Body of pancreas (tissue), 4 donors: ENCODE measurements at regions not wholly inside any gene's neighbourhood (a gene's known extent, or its start where the extent isn't known, plus 50 kb on each side); places are given as distances from the start of the nearest gene placed in this dataset.

Source experiments
- POLR2A ChIP-seq, 3 donors: fragments of 450-650 bp; IDR thresholded peaks; one replicate each; pipeline ENCODE4 v1.6.1; 2016; ENCODE audit warnings: antibody characterized with exemption in 3 of 3, mild to moderate bottlenecking in 2 of 3
- TF ChIP-seq, protein P1 (sequence below), 7 experiments: fragments of 450-650 bp in 4 of 7; fragments of 200-600 bp in 3 of 7; sonication (generic) in 3 of 7; IDR thresholded peaks; one replicate each; pipeline ENCODE4 v1.5.1; 2016 to 2019; ENCODE audit warnings: antibody characterized with exemption in 7 of 7

DNA sequence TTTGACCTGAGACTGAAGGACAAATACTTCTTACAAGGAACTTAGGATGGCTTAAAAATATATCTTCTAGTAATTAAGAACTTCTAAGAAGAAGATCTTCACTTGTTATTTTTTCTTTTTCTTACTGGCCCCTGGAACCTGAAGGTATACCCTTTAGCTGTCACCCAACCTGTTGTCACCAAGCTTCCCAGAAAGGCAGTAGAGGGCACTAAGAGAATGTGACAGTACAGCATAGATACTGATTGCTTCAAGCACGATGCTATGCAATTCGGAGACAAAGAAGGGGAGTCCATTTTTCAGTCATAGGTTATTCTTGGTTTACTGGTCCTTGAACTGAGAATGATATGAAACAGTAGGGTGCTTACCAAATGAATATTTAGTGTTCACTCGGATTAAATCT lies 208.3 kb upstream of the PCDH9 start:
- TF ChIP-seq, protein P1, sequence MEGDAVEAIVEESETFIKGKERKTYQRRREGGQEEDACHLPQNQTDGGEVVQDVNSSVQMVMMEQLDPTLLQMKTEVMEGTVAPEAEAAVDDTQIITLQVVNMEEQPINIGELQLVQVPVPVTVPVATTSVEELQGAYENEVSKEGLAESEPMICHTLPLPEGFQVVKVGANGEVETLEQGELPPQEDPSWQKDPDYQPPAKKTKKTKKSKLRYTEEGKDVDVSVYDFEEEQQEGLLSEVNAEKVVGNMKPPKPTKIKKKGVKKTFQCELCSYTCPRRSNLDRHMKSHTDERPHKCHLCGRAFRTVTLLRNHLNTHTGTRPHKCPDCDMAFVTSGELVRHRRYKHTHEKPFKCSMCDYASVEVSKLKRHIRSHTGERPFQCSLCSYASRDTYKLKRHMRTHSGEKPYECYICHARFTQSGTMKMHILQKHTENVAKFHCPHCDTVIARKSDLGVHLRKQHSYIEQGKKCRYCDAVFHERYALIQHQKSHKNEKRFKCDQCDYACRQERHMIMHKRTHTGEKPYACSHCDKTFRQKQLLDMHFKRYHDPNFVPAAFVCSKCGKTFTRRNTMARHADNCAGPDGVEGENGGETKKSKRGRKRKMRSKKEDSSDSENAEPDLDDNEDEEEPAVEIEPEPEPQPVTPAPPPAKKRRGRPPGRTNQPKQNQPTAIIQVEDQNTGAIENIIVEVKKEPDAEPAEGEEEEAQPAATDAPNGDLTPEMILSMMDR (IDR thresholded peaks at IDR 0.05) = no peak
- no peak for TF ChIP-seq POLR2A (IDR thresholded peaks at IDR 0.05)
